ENCODE measurements at regions not wholly inside any gene's neighbourhood (a gene's known extent, or its start where the extent isn't known, plus 50 kb on each side); places are given as distances from the start of the nearest gene placed in this dataset.

DNA sequence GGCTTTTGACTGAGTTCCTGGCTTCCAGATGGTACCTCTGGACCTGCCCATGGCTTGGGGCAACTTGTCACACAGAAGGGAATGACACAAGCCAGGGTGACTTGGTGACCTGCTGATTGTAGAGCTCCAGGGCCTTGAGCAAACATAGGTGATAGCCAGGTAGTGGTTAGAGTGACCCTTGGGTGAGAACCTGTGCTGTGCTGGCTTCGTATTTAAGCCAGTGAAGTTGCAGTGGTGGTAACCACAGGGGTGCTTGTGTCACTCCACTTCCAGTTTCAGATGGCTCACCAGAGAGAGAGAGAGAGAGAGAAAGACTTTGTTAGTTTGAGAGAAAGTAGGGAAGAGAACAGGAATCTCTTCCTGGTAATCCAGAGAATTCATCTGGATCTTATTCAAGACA is 471.6 kb downstream of the ZIC3 start:
- WGBS, 2 experiments (ENCODE audit: extremely low coverage in 1 of 2, insufficient coverage in 1 of 2, insufficient read length in 1 of 2, insufficient replicate concordance in 2 of 2, low coverage in 1 of 2, low lambda C conversion rate in 2 of 2, missing lambda C conversion rate in 1 of 2), result no CpG with 5 or more reads among the region's 1 CpG
- Histone ChIP-seq H3K14ac (ENCODE audit: insufficient read length) (no peak overlapping the region), H3K4me1 (replicated peaks in 1 of 4; ENCODE audit: control insufficient read depth in 3 of 4, insufficient read depth in 4 of 4, low read length in 3 of 4) (no peaks in the 10 kb centered on the region), H2BK15ac (ENCODE audit: low read length) (no peak overlapping the region), H2BK12ac (ENCODE audit: low read depth, low read length) (no peak overlapping the region), H3K9me3 (ENCODE audit: insufficient read depth in 2 of 2, low read depth in 1 of 2, low read length in 1 of 2) (no peaks in the 10 kb centered on the region), H3K79me1 (ENCODE audit: low read depth, low read length) (no peaks in the 10 kb centered on the region), H2BK120ac (replicated peaks; ENCODE audit: low read depth, low read length) (no peak overlapping the region), H4K91ac (replicated peaks; ENCODE audit: insufficient read length, low read length) (no peak overlapping the region), H4K5ac (ENCODE audit: insufficient read length, low read depth, low read length) (no peak overlapping the region), H3K23me2 (ENCODE audit: low read depth, low read length) (no peaks in the 10 kb centered on the region), H3K18ac (ENCODE audit: extremely low read depth, low read length) (no peak overlapping the region), H2AFZ (ENCODE audit: low read length) (no peak overlapping the region), H3K79me2 (ENCODE audit: control insufficient read depth in 1 of 2, insufficient read depth in 2 of 2, low read length in 2 of 2) (no peaks in the 10 kb centered on the region), H3K23ac (ENCODE audit: insufficient read length) (no peak overlapping the region), H3K27me3 (replicated peaks in 1 of 4; ENCODE audit: control insufficient read depth in 3 of 4, extremely low read depth in 1 of 4, insufficient read depth in 3 of 4, low read length in 3 of 4) (no peaks in the 10 kb centered on the region), H3K4ac (replicated peaks; ENCODE audit: insufficient read length, low read depth, low read length) (no peak overlapping the region), H2BK5ac (ENCODE audit: low read depth, low read length) (no peak overlapping the region), H3K27ac (ENCODE audit: low read depth, low read length) (no peak overlapping the region), H3K4me3 (ENCODE audit: extremely low read depth in 1 of 4, insufficient read depth in 2 of 4, low read depth in 3 of 4, low read length in 4 of 4) (no peak overlapping the region), H4K8ac (ENCODE audit: extremely low read depth, insufficient read depth, low read length) (no peak overlapping the region), H3K56ac (replicated peaks; ENCODE audit: insufficient read length, low read depth, low read length) (no peak overlapping the region), H3K4me2 (ENCODE audit: insufficient read depth in 1 of 2, low read depth in 2 of 2, low read length in 2 of 2) (no peak overlapping the region), H3K9ac (replicated peaks in 1 of 4; ENCODE audit: extremely low read depth in 1 of 4, low read depth in 3 of 4, low read length in 3 of 4) (no peak overlapping the region), H3K36me3 (ENCODE audit: control insufficient read depth in 2 of 4, insufficient read depth in 4 of 4, low read length in 3 of 4) (no peaks in the 10 kb centered on the region), H2BK20ac (ENCODE audit: low read length) (no peak overlapping the region), H2AK5ac (ENCODE audit: low read depth, low read length) (no peak overlapping the region), H4K20me1 (replicated peaks in 1 of 2; ENCODE audit: control insufficient read depth in 1 of 2, insufficient read depth in 2 of 2, low read length in 2 of 2) (no peaks in the 10 kb centered on the region)
- DNase-seq (ENCODE audit: low read depth in 1 of 2, low spot score in 2 of 2) (no peak), FAIRE-seq (no peak)
- ChIA-PET CTCF (ENCODE audit: partially characterized antibody) (interaction anchor here (0.6 to 0.7 kb wide), 2 partner anchors 123 to 1455 kb away, joined by 3 read pairs; no protein-coding TSS in a partner anchor), POLR2A (ENCODE audit: partially characterized antibody) (no interaction called here)
- TF ChIP-seq HDAC2 (IDR thresholded peaks at IDR 0.05; ENCODE audit: borderline replicate concordance in 1 of 2, low read depth in 2 of 2, low read length in 2 of 2) (no peak), SP2 (IDR thresholded peaks at IDR 0.05; ENCODE audit: low read length) (no peak), SP4 (IDR thresholded peaks at IDR 0.05; ENCODE audit: low read length) (no peak), BCL11A (IDR thresholded peaks at IDR 0.05; ENCODE audit: low read depth in 2 of 2, low read length in 2 of 2) (no peak), EGR1 (IDR thresholded peaks at IDR 0.05; ENCODE audit: borderline replicate concordance, low read depth, low read length) (no peak), RAD21 (IDR thresholded peaks at IDR 0.05 in 1 of 2, conservative IDR thresholded peaks at IDR 0.05 in 1 of 2; ENCODE audit: low read depth in 2 of 2, low read length in 2 of 2) (no peak), ASH2L (IDR thresholded peaks at IDR 0.05; ENCODE audit: low read length) (no peak), JUN (IDR thresholded peaks at IDR 0.05; ENCODE audit: low read depth, low read length) (no peak)
- TF ChIP-seq, protein P1, sequence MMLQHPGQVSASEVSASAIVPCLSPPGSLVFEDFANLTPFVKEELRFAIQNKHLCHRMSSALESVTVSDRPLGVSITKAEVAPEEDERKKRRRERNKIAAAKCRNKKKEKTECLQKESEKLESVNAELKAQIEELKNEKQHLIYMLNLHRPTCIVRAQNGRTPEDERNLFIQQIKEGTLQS (IDR thresholded peaks at IDR 0.05; ENCODE audit: insufficient read depth, low read depth, low read length), result no peak
